ENCODE measurements at regions not wholly inside any gene's neighbourhood (a gene's known extent, or its start where the extent isn't known, plus 50 kb on each side); places are given as distances from the start of the nearest gene placed in this dataset.

GRCh38 chr1:232238009-232238408 is 391.9 kb downstream of the SIPA1L2 start:
- no peaks in the 10 kb centered on the region for H3K27me3 ChIP-seq (ENCODE audit: control insufficient read depth in 1 of 2, insufficient read depth in 2 of 2, low read length in 1 of 2)
- ATAC-seq (ENCODE audit: low FRiP score) (no peak), DNase-seq (no peak)
- intact Hi-C loops (cut with DNase I), result no loop called here
- no peaks in the 10 kb centered on the region for H3K4me1 ChIP-seq (ENCODE audit: control insufficient read depth in 1 of 2, insufficient read depth in 2 of 2, low read length in 2 of 2)
- no peaks in the 10 kb centered on the region for H3K36me3 ChIP-seq (ENCODE audit: control insufficient read depth in 1 of 2, insufficient read depth in 2 of 2, low read length in 1 of 2)
- no peak overlapping the region for H3K4me3 ChIP-seq (ENCODE audit: low read length in 2 of 2)
- WGBS, 2 donors, result 83 to 86% methylated on average over 4 of the region's 4 CpGs
- peaks cover 4% of the 10 kb centered on the region for H3K9me3 ChIP-seq (ENCODE audit: control insufficient read depth, low read length)
- no peak overlapping the region for H3K27ac ChIP-seq (ENCODE audit: low read depth in 1 of 2, low read length in 2 of 2)

GRCh38 chr1:232227306-232227705 is 402.6 kb downstream of the SIPA1L2 start:
- 28 to 31% methylated on average over 3 of the region's 3 CpGs for WGBS, 2 donors
- intact Hi-C loops (cut with DNase I), result no loop called here
- no peak for DNase-seq
- no peaks in the 10 kb centered on the region for H3K27me3 ChIP-seq (ENCODE audit: control insufficient read depth in 1 of 2, insufficient read depth in 2 of 2, low read length in 1 of 2)
- no peak overlapping the region for H3K27ac ChIP-seq (ENCODE audit: low read depth in 1 of 2, low read length in 2 of 2)
- no peaks in the 10 kb centered on the region for H3K4me1 ChIP-seq (ENCODE audit: control insufficient read depth in 1 of 2, insufficient read depth in 2 of 2, low read length in 2 of 2)
- H3K4me3 ChIP-seq (ENCODE audit: low read length in 2 of 2), result no peak overlapping the region
- no peaks in the 10 kb centered on the region for H3K9me3 ChIP-seq (ENCODE audit: control insufficient read depth, low read length)
- H3K36me3 ChIP-seq (ENCODE audit: control insufficient read depth in 1 of 2, insufficient read depth in 2 of 2, low read length in 1 of 2), result no peaks in the 10 kb centered on the region
- no peak for ATAC-seq (ENCODE audit: low FRiP score)

GRCh38 chr1:232226197-232226712 is 403.7 kb downstream of the SIPA1L2 start:
- intact Hi-C loops (cut with DNase I), result no loop called here
- no peak overlapping the region for H3K27ac ChIP-seq (ENCODE audit: low read depth in 1 of 2, low read length in 2 of 2)
- no peak for DNase-seq
- no peaks in the 10 kb centered on the region for H3K27me3 ChIP-seq (ENCODE audit: control insufficient read depth in 1 of 2, insufficient read depth in 2 of 2, low read length in 1 of 2)
- ATAC-seq (ENCODE audit: low FRiP score), result no peak
- H3K4me1 ChIP-seq (ENCODE audit: control insufficient read depth in 1 of 2, insufficient read depth in 2 of 2, low read length in 2 of 2), result no peaks in the 10 kb centered on the region
- H3K9me3 ChIP-seq (ENCODE audit: control insufficient read depth, low read length), result no peaks in the 10 kb centered on the region
- H3K4me3 ChIP-seq (ENCODE audit: low read length in 2 of 2), result no peak overlapping the region
- 67 to 72% methylated on average over 5 of the region's 5 CpGs for WGBS, 2 donors
- H3K36me3 ChIP-seq (ENCODE audit: control insufficient read depth in 1 of 2, insufficient read depth in 2 of 2, low read length in 1 of 2), result no peaks in the 10 kb centered on the region

GRCh38 chr1:232225336-232226131 is 404.4 kb downstream of the SIPA1L2 start:
- Histone ChIP-seq H3K27me3 (ENCODE audit: control insufficient read depth in 1 of 2, insufficient read depth in 2 of 2, low read length in 1 of 2) (no peaks in the 10 kb centered on the region), H3K27ac (ENCODE audit: low read depth in 1 of 2, low read length in 2 of 2) (no peak overlapping the region), H3K9me3 (ENCODE audit: control insufficient read depth, low read length) (no peaks in the 10 kb centered on the region), H3K4me1 (ENCODE audit: control insufficient read depth in 1 of 2, insufficient read depth in 2 of 2, low read length in 2 of 2) (no peaks in the 10 kb centered on the region), H3K4me3 (ENCODE audit: low read length in 2 of 2) (no peak overlapping the region), H3K36me3 (ENCODE audit: control insufficient read depth in 1 of 2, insufficient read depth in 2 of 2, low read length in 1 of 2) (no peaks in the 10 kb centered on the region)
- DNase-seq, result no peak
- 85 to 86% methylated on average over 13 of the region's 13 CpGs for WGBS, 2 donors
- intact Hi-C loops (cut with DNase I), result no loop called here
- no peak for ATAC-seq (ENCODE audit: low FRiP score)

- intact Hi-C loops (cut with DNase I), result no loop called here
- Histone ChIP-seq H3K9me3 (ENCODE audit: control insufficient read depth, low read length) (no peaks in the 10 kb centered on the region), H3K36me3 (ENCODE audit: control insufficient read depth in 1 of 2, insufficient read depth in 2 of 2, low read length in 1 of 2) (no peaks in the 10 kb centered on the region), H3K27ac (ENCODE audit: low read depth in 1 of 2, low read length in 2 of 2) (no peak overlapping the region), H3K4me3 (ENCODE audit: low read length in 2 of 2) (no peak overlapping the region), H3K27me3 (ENCODE audit: control insufficient read depth in 1 of 2, insufficient read depth in 2 of 2, low read length in 1 of 2) (no peaks in the 10 kb centered on the region), H3K4me1 (ENCODE audit: control insufficient read depth in 1 of 2, insufficient read depth in 2 of 2, low read length in 2 of 2) (no peaks in the 10 kb centered on the region)
- DNase-seq (no peak), ATAC-seq (ENCODE audit: low FRiP score) (no peak)
- WGBS, 2 donors, result 87 to 90% methylated on average over 7 of the region's 7 CpGs
Observed at GRCh38 chr1:232223887-232224286, 406.0 kb downstream of the SIPA1L2 start.

GRCh38 chr1:232223183-232223708 is 406.7 kb downstream of the SIPA1L2 start:
- no peak for DNase-seq
- H3K4me1 ChIP-seq (ENCODE audit: control insufficient read depth in 1 of 2, insufficient read depth in 2 of 2, low read length in 2 of 2), result no peaks in the 10 kb centered on the region
- 94 to 95% methylated on average over 2 of the region's 2 CpGs for WGBS, 2 donors
- no peak for ATAC-seq (ENCODE audit: low FRiP score)
- no peaks in the 10 kb centered on the region for H3K27me3 ChIP-seq (ENCODE audit: control insufficient read depth in 1 of 2, insufficient read depth in 2 of 2, low read length in 1 of 2)
- no peak overlapping the region for H3K27ac ChIP-seq (ENCODE audit: low read depth in 1 of 2, low read length in 2 of 2)
- H3K36me3 ChIP-seq (ENCODE audit: control insufficient read depth in 1 of 2, insufficient read depth in 2 of 2, low read length in 1 of 2), result no peaks in the 10 kb centered on the region
- no peaks in the 10 kb centered on the region for H3K9me3 ChIP-seq (ENCODE audit: control insufficient read depth, low read length)
- intact Hi-C loops (cut with DNase I), result no loop called here
- H3K4me3 ChIP-seq (ENCODE audit: low read length in 2 of 2), result no peak overlapping the region

GRCh38 chr1:232222614-232223013 is 407.3 kb downstream of the SIPA1L2 start:
- H3K4me3 ChIP-seq (ENCODE audit: low read length in 2 of 2), result no peak overlapping the region
- H3K27me3 ChIP-seq (ENCODE audit: control insufficient read depth in 1 of 2, insufficient read depth in 2 of 2, low read length in 1 of 2), result no peaks in the 10 kb centered on the region
- 97 to 98% methylated on average over 4 of the region's 4 CpGs for WGBS, 2 donors
- intact Hi-C loops (cut with DNase I), result no loop called here
- DNase-seq (no peak), ATAC-seq (ENCODE audit: low FRiP score) (no peak)
- H3K36me3 ChIP-seq (ENCODE audit: control insufficient read depth in 1 of 2, insufficient read depth in 2 of 2, low read length in 1 of 2), result no peaks in the 10 kb centered on the region
- no peaks in the 10 kb centered on the region for H3K9me3 ChIP-seq (ENCODE audit: control insufficient read depth, low read length)
- H3K27ac ChIP-seq (ENCODE audit: low read depth in 1 of 2, low read length in 2 of 2), result no peak overlapping the region
- no peaks in the 10 kb centered on the region for H3K4me1 ChIP-seq (ENCODE audit: control insufficient read depth in 1 of 2, insufficient read depth in 2 of 2, low read length in 2 of 2)

GRCh38 chr1:232221802-232222499 is 408.0 kb downstream of the SIPA1L2 start:
- Histone ChIP-seq H3K4me1 (ENCODE audit: control insufficient read depth in 1 of 2, insufficient read depth in 2 of 2, low read length in 2 of 2) (no peaks in the 10 kb centered on the region), H3K27me3 (ENCODE audit: control insufficient read depth in 1 of 2, insufficient read depth in 2 of 2, low read length in 1 of 2) (no peaks in the 10 kb centered on the region), H3K27ac (ENCODE audit: low read depth in 1 of 2, low read length in 2 of 2) (no peak overlapping the region), H3K9me3 (ENCODE audit: control insufficient read depth, low read length) (no peaks in the 10 kb centered on the region), H3K36me3 (ENCODE audit: control insufficient read depth in 1 of 2, insufficient read depth in 2 of 2, low read length in 1 of 2) (no peaks in the 10 kb centered on the region), H3K4me3 (ENCODE audit: low read length in 2 of 2) (no peak overlapping the region)
- 97 to 98% methylated on average over 3 of the region's 3 CpGs for WGBS, 2 donors
- ATAC-seq (ENCODE audit: low FRiP score) (no peak), DNase-seq (no peak)
- intact Hi-C loops (cut with DNase I), result no loop called here
